Neural cell (in vitro differentiated cells): ENCODE measurements at regions not wholly inside any gene's neighbourhood (a gene's known extent, or its start where the extent isn't known, plus 50 kb on each side); places are given as distances from the start of the nearest gene placed in this dataset.

Experiments used
- H2AFZ ChIP-seq: fragments of 200-600, 300-800 bp; sonication (generic), shearing (Covaris generic); 2 replicates; pipeline ENCODE4 v1.6.0; 2014; ENCODE audit warnings: low read depth, mild to moderate bottlenecking, antibody characterized with exemption, low read length, moderate library complexity
- H3F3A ChIP-seq: fragments of 200-600 bp; shearing (Covaris generic); 2 replicates; pipeline ENCODE4 v1.6.1; 2016; ENCODE audit warnings: mild to moderate bottlenecking, moderate library complexity, mixed read lengths, antibody characterized with exemption, low read length; ENCODE audit not compliant: insufficient read depth, poor library complexity, severe bottlenecking
- H3K27ac ChIP-seq: fragments of 200-600, 300-800 bp; sonication (generic), shearing (Covaris generic); 2 replicates; pipeline ENCODE4 v1.5.1; 2014; ENCODE audit warnings: mild to moderate bottlenecking, low read length, moderate library complexity
- H3K27me3 ChIP-seq: fragments of 300-800, 200-600 bp; sonication (generic), shearing (Covaris generic); 2 replicates; pipeline ENCODE4 v1.6.0; 2014; ENCODE audit warnings: mild to moderate bottlenecking, low read depth, low read length, moderate library complexity; ENCODE audit not compliant: insufficient read depth
- H3K36me3 ChIP-seq: fragments of 300-800, 200-600 bp; sonication (generic), shearing (Covaris generic); 2 replicates; pipeline ENCODE4 v1.5.1; 2014; ENCODE audit warnings: mild to moderate bottlenecking, antibody characterized with exemption, low read length, moderate library complexity; ENCODE audit not compliant: insufficient read depth
- H3K4me2 ChIP-seq: fragments of 300-800, 200-600 bp; sonication (generic), shearing (Covaris generic); 2 replicates; pipeline ENCODE4 v1.6.0; 2014; ENCODE audit warnings: mild to moderate bottlenecking, low read length
- H3K4me3 ChIP-seq: fragments of 300-800, 200-600 bp; sonication (generic), shearing (Covaris generic); 2 replicates; pipeline ENCODE4 v1.5.1; 2014; ENCODE audit warnings: mild to moderate bottlenecking, low read length, moderate library complexity
- H3K79me2 ChIP-seq: fragments of 200-600 bp; shearing (Covaris generic); replicated peaks from 2 replicates; pipeline ENCODE4 v1.6.0; 2014; ENCODE audit warnings: mild to moderate bottlenecking, low read length, moderate library complexity; ENCODE audit not compliant: insufficient read depth
- H3K9ac ChIP-seq: fragments of 300-800, 200-600 bp; sonication (generic), shearing (Covaris generic); 2 replicates; pipeline ENCODE4 v1.6.1; 2016; ENCODE audit warnings: mild to moderate bottlenecking, low read length, mixed read lengths
- H3K9me2 ChIP-seq: fragments of 200-600 bp; shearing (Covaris generic); 2 replicates; pipeline ENCODE4 v1.6.1; 2016; ENCODE audit warnings: mild to moderate bottlenecking, low read length, mixed read lengths; ENCODE audit not compliant: insufficient read depth
- H3K9me3 ChIP-seq: fragments of 200-600, 300-800 bp; sonication (generic), shearing (Covaris generic); 2 replicates; pipeline ENCODE4 v1.6.1; 2016; ENCODE audit warnings: mild to moderate bottlenecking, mixed run types, low read length, moderate library complexity, mixed read lengths
- H4K20me1 ChIP-seq: fragments of 200-600 bp; shearing (Covaris generic); 2 replicates; pipeline ENCODE4 v1.6.1; 2016; ENCODE audit warnings: mild to moderate bottlenecking, mixed run types; ENCODE audit not compliant: insufficient read depth
- CTCF ChIP-seq: fragments of 450-650 bp; IDR thresholded peaks from 2 replicates; pipeline ENCODE4 v1.5.1; 2014; ENCODE audit warnings: antibody characterized with exemption, mild to moderate bottlenecking, moderate library complexity; ENCODE audit not compliant: poor library complexity, severe bottlenecking
- EP300 ChIP-seq: fragments of 450-650 bp; conservative IDR thresholded peaks from 2 replicates; pipeline ENCODE4 v1.6.1; 2014; ENCODE audit warnings: antibody characterized with exemption, mild to moderate bottlenecking, moderate library complexity; ENCODE audit not compliant: poor library complexity, severe bottlenecking
- EZH2 ChIP-seq: fragments of 200-600, 300-800 bp; shearing (Covaris generic), sonication (generic); IDR thresholded peaks from 2 replicates; pipeline ENCODE4 v1.6.1; 2014; ENCODE audit warnings: antibody characterized with exemption, low read length, borderline replicate concordance, mild to moderate bottlenecking; ENCODE audit not compliant: insufficient read depth, poor library complexity, severe bottlenecking
- MXI1 ChIP-seq: fragments of 450-650 bp; conservative IDR thresholded peaks from 2 replicates; pipeline ENCODE4 v1.6.1; 2014; ENCODE audit warnings: antibody characterized with exemption, mild to moderate bottlenecking; ENCODE audit not compliant: poor library complexity, severe bottlenecking
- POLR2AphosphoS5 ChIP-seq: IDR thresholded peaks from 2 replicates; pipeline ENCODE4 v1.6.1; 2012
- RAD21 ChIP-seq: fragments of 450-650 bp; conservative IDR thresholded peaks from 2 replicates; pipeline ENCODE4 v1.6.1; 2014; ENCODE audit warnings: antibody characterized with exemption, mild to moderate bottlenecking, moderate library complexity
- REST ChIP-seq: IDR thresholded peaks from 2 replicates; pipeline ENCODE4 v1.6.1; 2012; ENCODE audit warnings: borderline replicate concordance
- SMC3 ChIP-seq: fragments of 450-650 bp; conservative IDR thresholded peaks from 2 replicates; pipeline ENCODE4 v1.6.1; 2014; ENCODE audit warnings: antibody characterized with exemption, mild to moderate bottlenecking, moderate library complexity; ENCODE audit not compliant: poor library complexity
- TAF1 ChIP-seq: IDR thresholded peaks from 2 replicates; pipeline ENCODE4 v1.6.1; 2012; ENCODE audit warnings: low read depth

- H4K20me1 ChIP-seq: no peaks in the 10 kb centered on the region
- H3K79me2 ChIP-seq: no peaks in the 10 kb centered on the region
- no peaks in the 10 kb centered on the region for H3F3A ChIP-seq
- no peak overlapping the region for H2AFZ ChIP-seq
- no peak overlapping the region for H3K4me3 ChIP-seq
- no peaks in the 10 kb centered on the region for H3K36me3 ChIP-seq
- H3K9me3 ChIP-seq: no peaks in the 10 kb centered on the region
- TF ChIP-seq TAF1 (no peak), POLR2AphosphoS5 (no peak), REST (no peak), EZH2 (no peak), CTCF (no peak), RAD21 (no peak), SMC3 (no peak), EP300 (no peak), MXI1 (no peak)
- no peaks in the 10 kb centered on the region for H3K9me2 ChIP-seq
- no peak overlapping the region for H3K4me2 ChIP-seq
- no peak overlapping the region for H3K9ac ChIP-seq
- H3K27ac ChIP-seq: no peak overlapping the region
- H3K27me3 ChIP-seq: no peaks in the 10 kb centered on the region
These were observed 146.8 kb upstream of the ADAMTSL1 start for GRCh38 chr9:18327121-18327520.

- H4K20me1 ChIP-seq: no peaks in the 10 kb centered on the region
- no peaks in the 10 kb centered on the region for H3K9me3 ChIP-seq
- no peaks in the 10 kb centered on the region for H3K36me3 ChIP-seq
- H3K9me2 ChIP-seq: no peaks in the 10 kb centered on the region
- H2AFZ ChIP-seq: no peak overlapping the region
- no peak overlapping the region for H3K27ac ChIP-seq
- TF ChIP-seq MXI1 (no peak), EP300 (no peak), RAD21 (no peak), TAF1 (no peak)
- H3K79me2 ChIP-seq: no peaks in the 10 kb centered on the region
- H3K27me3 ChIP-seq: no peaks in the 10 kb centered on the region
- no peaks in the 10 kb centered on the region for H3F3A ChIP-seq
- no peak overlapping the region for H3K9ac ChIP-seq
- no peak overlapping the region for H3K4me2 ChIP-seq
- no peak overlapping the region for H3K4me3 ChIP-seq
These were observed 143.3 kb upstream of the ADAMTSL1 start for GRCh38 chr9:18330401-18331309.
